Activated naive CD4-positive, alpha-beta T cell treated with anti-CD3 and anti-CD28 coated beads, Interleukin-2, amount 50 U/mL, for 16 hours (primary cell): ENCODE measurements at regions not wholly inside any gene's neighbourhood (a gene's known extent, or its start where the extent isn't known, plus 50 kb on each side); places are given as distances from the start of the nearest gene placed in this dataset.
"Not testable (repeated sequence)": the region's sequence is repeated elsewhere in the genome, so short reads cannot be mapped to it uniquely, and the experiment has no call there.

Experiments
- DNase-seq: peaks from one replicate; pipeline ENCODE4 v3.0.0-alpha.2; 2020

GRCh38 chr5:96319981-96320739, 112.9 kb downstream of the PCSK1 start:
- DNase-seq, result not testable (repeated sequence)

- DNase-seq, result no peak
These were observed 114.4 kb downstream of the PCSK1 start for GRCh38 chr5:96318569-96319110.

GRCh38 chr5:96317945-96318344, 115.1 kb downstream of the PCSK1 start:
- no peak for DNase-seq

- no peak for DNase-seq
These were observed 116.6 kb downstream of the PCSK1 start for GRCh38 chr5:96316487-96316886.

GRCh38 chr5:96316017-96316416, 117.0 kb downstream of the PCSK1 start:
- no peak for DNase-seq

GRCh38 chr5:96315431-96315830, 117.6 kb downstream of the PCSK1 start:
- DNase-seq, result no peak

- no peak for DNase-seq
These were observed 120.7 kb downstream of the PCSK1 start for GRCh38 chr5:96312383-96312782.

- DNase-seq, result not testable (repeated sequence)
These were observed 126.0 kb downstream of the PCSK1 start for GRCh38 chr5:96307047-96307446.

- DNase-seq, result no peak
These were observed 130.8 kb downstream of the PCSK1 start for GRCh38 chr5:96302174-96302738.

- DNase-seq, result no peak
These were observed 132.1 kb downstream of the PCSK1 start for GRCh38 chr5:96300976-96301375.

- no peak for DNase-seq
These were observed 135.2 kb downstream of the PCSK1 start for GRCh38 chr5:96297867-96298266.

- DNase-seq, result no peak
These were observed 135.8 kb downstream of the PCSK1 start for GRCh38 chr5:96297290-96297689.

- no peak for DNase-seq
These were observed 138.2 kb downstream of the PCSK1 start for GRCh38 chr5:96294884-96295202.

GRCh38 chr5:96293966-96294883, 138.8 kb downstream of the PCSK1 start:
- DNase-seq, result no peak

GRCh38 chr5:96292582-96293247, 140.3 kb downstream of the PCSK1 start:
- DNase-seq, result no peak

GRCh38 chr5:96289287-96289686, 143.8 kb downstream of the PCSK1 start:
- DNase-seq, result not testable (repeated sequence)

GRCh38 chr5:96288845-96289185, 144.2 kb downstream of the PCSK1 start:
- no peak for DNase-seq

GRCh38 chr5:96288166-96288844, 144.7 kb downstream of the PCSK1 start:
- DNase-seq, result no peak

GRCh38 chr5:96287136-96287535, 145.9 kb downstream of the PCSK1 start:
- no peak for DNase-seq

- no peak for DNase-seq
These were observed 147.2 kb downstream of the PCSK1 start for GRCh38 chr5:96285823-96286222.

- no peak for DNase-seq
These were observed 148.2 kb downstream of the PCSK1 start for GRCh38 chr5:96284727-96285389.

- no peak for DNase-seq
These were observed 149.5 kb downstream of the PCSK1 start for GRCh38 chr5:96283589-96283988.
